ENCODE measurements at regions not wholly inside any gene's neighbourhood (a gene's known extent, or its start where the extent isn't known, plus 50 kb on each side); places are given as distances from the start of the nearest gene placed in this dataset.

GRCh38 chr21:43334214-43334958, 92.5 kb downstream of the SIK1 start:
- Histone ChIP-seq H3K79me2 (no peaks in the 10 kb centered on the region), H3K9me2 (replicated peaks; ENCODE audit: insufficient read depth) (no peaks in the 10 kb centered on the region), H3K27me3 (no peaks in the 10 kb centered on the region), H3K27ac (peak overlapping the region; percentile 96), H2AFZ (no peak overlapping the region), H3K36me3 (replicated peaks; ENCODE audit: insufficient read depth, low read depth) (no peaks in the 10 kb centered on the region), H3K9me3 (ENCODE audit: low read depth) (no peaks in the 10 kb centered on the region), H3K4me1 (ENCODE audit: insufficient read depth) (peaks cover 32% of the 10 kb centered on the region), H3K4me3 (no peak overlapping the region), H4K20me1 (ENCODE audit: insufficient read depth, poor library complexity, severe bottlenecking) (no peaks in the 10 kb centered on the region), H3K4me2 (peak overlapping the region; percentile 70)
- no peak for DNase-seq (ENCODE audit: low spot score)
- WGBS (ENCODE audit: low lambda C conversion rate, missing lambda C conversion rate), result 91% methylated on average over 16 of the region's 16 CpGs
- no peak for TF ChIP-seq EZH2phosphoT487 (IDR thresholded peaks at IDR 0.05; ENCODE audit: low read depth, severe bottlenecking, unreplicated experiment)
- TF ChIP-seq EZH2 (IDR thresholded peaks at IDR 0.05; ENCODE audit: borderline replicate concordance), result no peak
- TF ChIP-seq CTCF (IDR thresholded peaks at IDR 0.05; ENCODE audit: poor library complexity), result no peak

GRCh38 chr21:43333298-43334062, 93.5 kb downstream of the SIK1 start:
- Histone ChIP-seq H3K36me3 (replicated peaks; ENCODE audit: insufficient read depth, low read depth) (no peaks in the 10 kb centered on the region), H3K79me2 (no peaks in the 10 kb centered on the region), H3K4me1 (ENCODE audit: insufficient read depth) (peaks cover 33% of the 10 kb centered on the region), H2AFZ (no peak overlapping the region), H3K27ac (peak overlapping the region; percentile 96), H3K27me3 (no peaks in the 10 kb centered on the region), H3K9me2 (replicated peaks; ENCODE audit: insufficient read depth) (no peaks in the 10 kb centered on the region), H4K20me1 (ENCODE audit: insufficient read depth, poor library complexity, severe bottlenecking) (no peaks in the 10 kb centered on the region), H3K4me2 (peak overlapping the region; percentile 70), H3K4me3 (no peak overlapping the region), H3K9me3 (ENCODE audit: low read depth) (no peaks in the 10 kb centered on the region)
- TF ChIP-seq CTCF (IDR thresholded peaks at IDR 0.05; ENCODE audit: poor library complexity) (no peak), EZH2phosphoT487 (IDR thresholded peaks at IDR 0.05; ENCODE audit: low read depth, severe bottlenecking, unreplicated experiment) (no peak)
- DNase-seq (ENCODE audit: low spot score), result peak; percentile 88
- whole genome bisulfite sequencing (ENCODE audit: low lambda C conversion rate, missing lambda C conversion rate), result 17% methylated on average over 34 of the region's 35 CpGs

- Histone ChIP-seq H3K79me2 (no peaks in the 10 kb centered on the region), H3K36me3 (replicated peaks; ENCODE audit: insufficient read depth, low read depth) (no peaks in the 10 kb centered on the region), H3K4me2 (peak overlapping the region; percentile 70), H3K4me1 (ENCODE audit: insufficient read depth) (peaks cover 33% of the 10 kb centered on the region), H3K27me3 (no peaks in the 10 kb centered on the region), H3K4me3 (no peak overlapping the region), H3K9me2 (replicated peaks; ENCODE audit: insufficient read depth) (no peaks in the 10 kb centered on the region), H3K9me3 (ENCODE audit: low read depth) (no peaks in the 10 kb centered on the region), H3K27ac (peak overlapping the region; percentile 96), H2AFZ (no peak overlapping the region), H4K20me1 (ENCODE audit: insufficient read depth, poor library complexity, severe bottlenecking) (no peaks in the 10 kb centered on the region)
- 25% methylated on average over 13 of the region's 16 CpGs for WGBS (ENCODE audit: low lambda C conversion rate, missing lambda C conversion rate)
- DNase-seq (ENCODE audit: low spot score), result no peak
- TF ChIP-seq EZH2 (IDR thresholded peaks at IDR 0.05; ENCODE audit: borderline replicate concordance) (no peak), CTCF (IDR thresholded peaks at IDR 0.05; ENCODE audit: poor library complexity) (no peak), EZH2phosphoT487 (IDR thresholded peaks at IDR 0.05; ENCODE audit: low read depth, severe bottlenecking, unreplicated experiment) (no peak)
Observed at GRCh38 chr21:43332861-43333297, 94.1 kb downstream of the SIK1 start.
